Progenitor cell of endocrine pancreas (in vitro differentiated cells): ENCODE measurements at regions not wholly inside any gene's neighbourhood (a gene's known extent, or its start where the extent isn't known, plus 50 kb on each side); places are given as distances from the start of the nearest gene placed in this dataset.

Experiments
- DNase-seq: peaks from one replicate; pipeline ENCODE4 v3.0.0; 2021; ENCODE audit warnings: low spot score; ENCODE audit not compliant: unreplicated experiment
- H3K27ac Mint-ChIP-seq: 2 replicates; pipeline ENCODE4 v1.8.0; 2021; ENCODE audit warnings: mild to moderate bottlenecking, moderate library complexity, mixed read lengths
- H3K27me3 Mint-ChIP-seq: 2 replicates; pipeline ENCODE4 v1.8.0; 2021; ENCODE audit warnings: mixed read lengths
- H3K36me3 Mint-ChIP-seq: 2 replicates; pipeline ENCODE4 v1.8.0; 2022; ENCODE audit warnings: mixed read lengths; ENCODE audit not compliant: insufficient read depth
- H3K4me1 Mint-ChIP-seq: 2 replicates; pipeline ENCODE4 v1.8.0; 2021; ENCODE audit warnings: low read depth, mixed read lengths
- H3K4me3 Mint-ChIP-seq: 2 replicates; pipeline ENCODE4 v1.8.0; 2021; ENCODE audit warnings: low read depth, mild to moderate bottlenecking, moderate library complexity, mixed read lengths
- H3K9me3 Mint-ChIP-seq: 2 replicates; pipeline ENCODE4 v1.8.0; 2021; ENCODE audit warnings: low read depth, mixed read lengths
- CTCF ChIP-seq: fragments of 200-600 bp; sonication (generic); IDR thresholded peaks from one replicate; pipeline ENCODE4 v1.5.0; 2021; ENCODE audit warnings: antibody characterized with exemption, mild to moderate bottlenecking; ENCODE audit not compliant: unreplicated experiment

GRCh38 chr1:88461007-88461406, 223.1 kb upstream of the PKN2 start:
- Mint-ChIP-seq H3K4me3 (no peak overlapping the region), H3K4me1 (no peaks in the 10 kb centered on the region), H3K27ac (no peak overlapping the region), H3K36me3 (no peaks in the 10 kb centered on the region), H3K27me3 (peaks cover 43% of the 10 kb centered on the region), H3K9me3 (no peaks in the 10 kb centered on the region)
- DNase-seq, result no peak
- TF ChIP-seq CTCF, result no peak

DNA sequence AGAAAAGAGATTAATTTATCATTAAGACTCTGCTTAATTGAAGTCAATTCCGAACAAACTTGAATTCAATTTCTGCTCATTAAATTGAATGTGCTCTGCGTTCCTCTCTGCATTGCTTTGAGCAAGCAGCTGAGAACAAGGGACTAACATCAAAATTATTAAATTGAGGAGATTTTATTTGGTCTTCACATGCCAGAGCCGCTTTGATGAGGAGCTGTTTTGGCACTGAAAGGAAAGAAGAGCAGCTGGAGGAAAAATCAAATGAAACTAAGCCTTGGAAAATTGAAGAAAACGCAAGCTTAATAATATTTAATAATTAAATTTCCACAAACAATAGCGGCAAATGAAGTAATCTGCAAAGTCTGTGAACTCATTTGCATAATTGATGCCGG, 222.0 kb upstream of the PKN2 start:
- Mint-ChIP-seq H3K27ac (no peak overlapping the region), H3K4me1 (no peaks in the 10 kb centered on the region), H3K4me3 (peak overlapping the region; percentile 64), H3K27me3 (peaks cover 42% of the 10 kb centered on the region), H3K9me3 (no peaks in the 10 kb centered on the region), H3K36me3 (no peaks in the 10 kb centered on the region)
- no peak for DNase-seq
- no peak for TF ChIP-seq CTCF

DNA sequence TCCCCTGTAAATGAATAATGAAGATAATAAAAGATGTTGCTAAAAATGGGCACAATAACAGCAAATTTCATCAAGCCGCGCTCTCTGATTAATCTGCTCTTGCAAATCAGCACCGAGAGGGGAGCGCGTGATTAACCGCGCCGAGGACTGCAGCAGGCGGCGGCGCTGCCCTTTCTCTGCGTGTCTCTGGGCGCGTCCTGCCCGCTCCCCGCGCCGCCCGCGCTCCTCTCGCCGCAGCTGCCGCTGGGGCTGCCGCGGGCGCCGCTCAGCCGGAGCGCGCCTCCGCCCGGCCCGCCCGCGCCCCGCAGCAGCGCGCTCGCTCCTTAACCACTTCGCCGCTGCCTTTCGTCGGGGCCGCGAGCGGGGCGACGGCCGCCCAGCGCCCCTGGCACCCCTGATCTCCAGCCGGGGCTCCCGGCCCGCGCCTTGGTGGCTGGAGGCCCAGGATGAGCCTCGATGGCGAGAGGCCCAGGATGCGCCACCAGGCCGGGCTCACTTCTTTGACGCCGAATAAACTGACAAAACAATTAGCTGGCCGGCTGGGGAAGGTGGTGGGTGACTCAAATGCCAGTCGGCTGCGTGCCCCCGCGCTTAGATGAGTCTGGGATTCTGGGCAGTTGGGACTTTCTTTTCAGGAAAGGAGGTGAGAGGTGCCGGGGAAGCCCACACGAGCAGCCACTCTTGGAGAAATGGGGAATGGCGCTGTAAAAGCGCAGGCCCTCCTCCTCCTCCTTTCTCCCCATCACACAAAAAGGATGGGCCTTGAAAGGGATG, 221.4 kb upstream of the PKN2 start:
- no peaks in the 10 kb centered on the region for H3K36me3 Mint-ChIP-seq
- DNase-seq, result peak; percentile 18
- H3K27me3 Mint-ChIP-seq, result peaks cover 42% of the 10 kb centered on the region
- H3K27ac Mint-ChIP-seq, result no peak overlapping the region
- TF ChIP-seq CTCF, result no peak
- no peaks in the 10 kb centered on the region for H3K4me1 Mint-ChIP-seq
- H3K9me3 Mint-ChIP-seq, result no peaks in the 10 kb centered on the region
- H3K4me3 Mint-ChIP-seq, result peak overlapping the region; percentile 68

GRCh38 chr1:88463401-88463985, 220.6 kb upstream of the PKN2 start:
- H3K4me3 Mint-ChIP-seq, result peak overlapping the region; percentile 68
- H3K27me3 Mint-ChIP-seq, result peaks cover 42% of the 10 kb centered on the region
- H3K27ac Mint-ChIP-seq, result no peak overlapping the region
- H3K9me3 Mint-ChIP-seq, result no peaks in the 10 kb centered on the region
- H3K4me1 Mint-ChIP-seq, result no peaks in the 10 kb centered on the region
- TF ChIP-seq CTCF, result no peak
- H3K36me3 Mint-ChIP-seq, result no peaks in the 10 kb centered on the region
- no peak for DNase-seq

DNA sequence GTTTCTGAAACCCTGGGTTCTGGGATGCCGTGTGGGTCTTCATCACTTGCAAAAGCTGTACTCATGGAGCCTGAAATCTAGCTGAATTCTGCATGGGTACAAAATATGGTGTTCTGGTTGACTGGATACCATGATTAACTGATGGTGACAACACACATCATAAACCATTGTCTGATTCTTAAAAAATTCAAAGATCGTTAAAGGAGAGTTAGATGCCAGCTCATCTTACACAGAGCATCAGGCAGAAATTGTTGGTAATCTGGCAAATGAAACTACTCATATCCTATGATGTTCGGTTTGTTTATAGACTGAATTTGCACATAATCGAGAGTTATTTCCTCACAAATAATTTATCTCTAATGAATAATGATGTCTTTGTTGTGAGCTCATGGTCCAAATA, 218.1 kb upstream of the PKN2 start:
- no peak for DNase-seq
- no peak for TF ChIP-seq CTCF
- Mint-ChIP-seq H3K4me1 (no peaks in the 10 kb centered on the region), H3K4me3 (no peak overlapping the region), H3K9me3 (no peaks in the 10 kb centered on the region), H3K27ac (no peak overlapping the region), H3K27me3 (peaks cover 32% of the 10 kb centered on the region), H3K36me3 (no peaks in the 10 kb centered on the region)
